ENCODE measurements at regions not wholly inside any gene's neighbourhood (a gene's known extent, or its start where the extent isn't known, plus 50 kb on each side); places are given as distances from the start of the nearest gene placed in this dataset.
A peak's percentile ranks its signal among the peaks of the same experiment; 100 is the strongest.

- Histone ChIP-seq H3K27ac (ENCODE audit: extremely low read length, insufficient read depth, low read length) (no peak overlapping the region), H3K79me2 (ENCODE audit: insufficient read depth, low read length) (no peaks in the 10 kb centered on the region), H4K20me1 (ENCODE audit: insufficient read depth, low read length) (no peaks in the 10 kb centered on the region), H3K4me3 (replicated peaks in 1 of 3; ENCODE audit: insufficient read depth in 1 of 3, low read depth in 2 of 3, low read length in 3 of 3) (no peak overlapping the region), H3K36me3 (replicated peaks in 1 of 2; ENCODE audit: control insufficient read depth in 1 of 2, insufficient read depth in 2 of 2, low read length in 2 of 2) (no peaks in the 10 kb centered on the region), H3K4me2 (ENCODE audit: low read depth, low read length) (no peak overlapping the region), H2AFZ (ENCODE audit: low read length) (no peak overlapping the region), H3K27me3 (ENCODE audit: control insufficient read depth in 1 of 2, insufficient read depth in 2 of 2, low read length in 2 of 2) (no peaks in the 10 kb centered on the region), H3K4me1 (ENCODE audit: insufficient read depth, low read length) (no peaks in the 10 kb centered on the region), H3K9me3 (ENCODE audit: low read length) (no peaks in the 10 kb centered on the region), H3K9ac (ENCODE audit: insufficient read depth, low read depth, low read length) (no peak overlapping the region)
- DNase-seq (ENCODE audit: low spot score) (no peak), FAIRE-seq (no peak), ATAC-seq (no peak)
- TF ChIP-seq HOXA5 (CRISPR knock-in tag; IDR thresholded peaks at IDR 0.05) = no peak
- no peak for TF ChIP-seq ZNF713 (CRISPR knock-in tag; IDR thresholded peaks at IDR 0.05)
- TF ChIP-seq ATF7 (IDR thresholded peaks at IDR 0.05) = peak; percentile 75
- no peak for TF ChIP-seq ATF7 (CRISPR knock-in tag; IDR thresholded peaks at IDR 0.05)
- TF ChIP-seq SMARCC2 (IDR thresholded peaks at IDR 0.05) = no peak
- TF ChIP-seq NAIF1 (CRISPR knock-in tag; IDR thresholded peaks at IDR 0.05; ENCODE audit: borderline replicate concordance) = no peak
- TF ChIP-seq TOE1 (CRISPR knock-in tag; IDR thresholded peaks at IDR 0.05) = no peak
- TF ChIP-seq ZBTB7B (CRISPR knock-in tag; IDR thresholded peaks at IDR 0.05) = no peak
- intact Hi-C loops (cut with micrococcal nuclease; ENCODE audit: unreplicated experiment) (no loop called here), in situ Hi-C loops (cut with HindIII; ENCODE audit: extremely low pct_ligation_motif_present, low pct_unique_long_range_greater_than_20kb) (no loop called here)
- CTCF ChIA-PET (ENCODE audit: low intra/inter-chr PET ratio, low total read pairs) = no interaction called here
- 3% methylated on average over 1 of the region's 1 CpG for WGBS (ENCODE audit: low lambda C conversion rate)
- BruUV-seq (replicated peaks) = no TSS peak
- POLR2A ChIA-PET = no interaction called here
Measured at GRCh38 chr3:87634426-87634825, 358.0 kb upstream of the POU1F1 start.

DNA sequence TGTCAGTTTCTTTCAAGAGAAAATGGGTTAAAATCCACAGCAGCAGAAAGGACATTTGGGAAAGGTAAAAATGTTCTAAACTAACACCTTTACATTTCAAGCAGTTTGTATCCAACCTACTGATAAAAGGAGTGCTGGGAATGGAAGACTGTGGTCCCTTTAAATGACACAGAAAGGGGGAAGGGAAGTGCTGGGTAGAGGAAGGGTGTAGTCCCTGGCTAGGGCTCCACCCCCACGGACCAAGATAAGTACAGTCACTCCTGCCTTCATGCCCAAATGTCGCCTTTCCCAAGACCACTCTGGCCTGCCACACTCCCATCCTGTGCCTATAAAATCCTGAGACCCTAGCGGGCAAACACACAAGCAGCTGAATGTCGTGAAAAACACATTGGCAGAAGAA lies 350.9 kb upstream of the POU1F1 start:
- in situ Hi-C loops (cut with HindIII; ENCODE audit: extremely low pct_ligation_motif_present, low pct_unique_long_range_greater_than_20kb) = no loop called here
- Histone ChIP-seq H3K4me1 (ENCODE audit: insufficient read depth, low read length) (no peaks in the 10 kb centered on the region), H2AFZ (ENCODE audit: low read length) (no peak overlapping the region), H3K27me3 (ENCODE audit: control insufficient read depth in 1 of 2, insufficient read depth in 2 of 2, low read length in 2 of 2) (no peaks in the 10 kb centered on the region), H3K36me3 (replicated peaks in 1 of 2; ENCODE audit: control insufficient read depth in 1 of 2, insufficient read depth in 2 of 2, low read length in 2 of 2) (no peaks in the 10 kb centered on the region), H3K27ac (ENCODE audit: extremely low read length, insufficient read depth, low read length) (no peak overlapping the region), H3K4me3 (replicated peaks in 1 of 3; ENCODE audit: insufficient read depth in 1 of 3, low read depth in 2 of 3, low read length in 3 of 3) (no peak overlapping the region), H3K79me2 (ENCODE audit: insufficient read depth, low read length) (no peaks in the 10 kb centered on the region), H3K4me2 (ENCODE audit: low read depth, low read length) (no peak overlapping the region), H3K9ac (ENCODE audit: insufficient read depth, low read depth, low read length) (no peak overlapping the region), H3K9me3 (ENCODE audit: low read length) (no peaks in the 10 kb centered on the region), H4K20me1 (ENCODE audit: insufficient read depth, low read length) (no peaks in the 10 kb centered on the region)
- no peak for TF ChIP-seq WIZ (CRISPR knock-in tag; IDR thresholded peaks at IDR 0.05)
- CTCF ChIA-PET (ENCODE audit: low intra/inter-chr PET ratio, low total read pairs) = no interaction called here
- no TSS peak for BruUV-seq (replicated peaks)
- ATAC-seq (no peak), DNase-seq (ENCODE audit: low spot score) (no peak), FAIRE-seq (no peak)
- 0% methylated on average over 2 of the region's 4 CpGs for WGBS (ENCODE audit: low lambda C conversion rate)
- POLR2A ChIA-PET = no interaction called here
- intact Hi-C loops (cut with micrococcal nuclease; ENCODE audit: unreplicated experiment) = no loop called here

Data from HepG2 (cell line).